Cardiac fibroblast (primary cell): ENCODE measurements at regions not wholly inside any gene's neighbourhood (a gene's known extent, or its start where the extent isn't known, plus 50 kb on each side); places are given as distances from the start of the nearest gene placed in this dataset.

Experiments
- DNase-seq, 2 donors: peaks; one replicate each; pipeline versions ENCODE4 v3.0.0 to v3.0.0-alpha.2; 2010; ENCODE audit warnings: low read depth in 2 of 2
- H3K4me3 ChIP-seq, 2 donors: replicated peaks in 1 of 2; 1 replicate in 1 of 2; 2 replicates in 1 of 2; pipeline ENCODE4 v1.5.1; 2011; ENCODE audit warnings: low read depth in 2 of 2, low read length in 2 of 2, mild to moderate bottlenecking in 2 of 2, moderate library complexity in 1 of 2
- CTCF ChIP-seq: IDR thresholded peaks from one replicate; pipeline ENCODE4 v1.5.1; 2011; ENCODE audit warnings: low read depth, mild to moderate bottlenecking, low read length, inconsistent platforms

GRCh38 chr3:127337911-127338531 is 50.2 kb upstream of the PRR20G start:
- DNase-seq = no peak
- H3K4me3 ChIP-seq = no peak overlapping the region
- TF ChIP-seq CTCF = no peak
